Common myeloid progenitor, CD34-positive (primary cell): ENCODE measurements at regions not wholly inside any gene's neighbourhood (a gene's known extent, or its start where the extent isn't known, plus 50 kb on each side); places are given as distances from the start of the nearest gene placed in this dataset.

Source experiments
- CTCF ChIA-PET: fragments of 350-600 bp; sonication (Branson Sonifier 250); formaldehyde crosslinking; loops from one replicate; lab custom pipeline; 2021; ENCODE audit warnings: antibody characterized with exemption; lab: Charles Lee
- POLR2A ChIA-PET: fragments of 350-600 bp; sonication (Branson Sonifier 250); formaldehyde crosslinking; loops from one replicate; lab custom pipeline; 2021; ENCODE audit warnings: antibody characterized with exemption; lab: Charles Lee
- DNase-seq, 3 donors: peaks; one replicate each; pipeline versions ENCODE4 v3.0.0 to v3.0.0-alpha.2; 2013
- H3K27ac ChIP-seq, 2 experiments: 1 replicate in 1 of 2; 2 replicates in 1 of 2; pipeline ENCODE4 v1.7.0; 2013; ENCODE audit warnings: inconsistent platforms in 2 of 2, low read length in 2 of 2, mild to moderate bottlenecking in 2 of 2, low read depth in 1 of 2, moderate library complexity in 1 of 2; ENCODE audit not compliant: severe bottlenecking in 2 of 2, insufficient read depth in 1 of 2, poor library complexity in 1 of 2
- H3K27me3 ChIP-seq, 5 experiments: replicated peaks in 2 of 5; 1 replicate in 3 of 5; 2 replicates in 2 of 5; pipeline versions ENCODE4 v1.6.1 to v1.7.0; 2013; ENCODE audit warnings: low read length in 4 of 5, mild to moderate bottlenecking in 2 of 5, moderate library complexity in 2 of 5, inconsistent platforms in 1 of 5; ENCODE audit not compliant: insufficient read depth in 5 of 5, control insufficient read depth in 4 of 5
- H3K36me3 ChIP-seq, 4 experiments: 1 replicate in 2 of 4; 2 replicates in 2 of 4; pipeline versions ENCODE4 v1.6.1 to v1.7.0; 2013; ENCODE audit warnings: low read length in 3 of 4, control low read depth in 1 of 4, mild to moderate bottlenecking in 1 of 4; ENCODE audit not compliant: control insufficient read depth in 4 of 4, insufficient read depth in 4 of 4
- H3K4me1 ChIP-seq, 4 experiments: 1 replicate in 3 of 4; 2 replicates in 1 of 4; pipeline versions ENCODE4 v1.6.1 to v1.7.1; 2013; ENCODE audit warnings: low read length in 3 of 4, mild to moderate bottlenecking in 3 of 4, control low read depth in 1 of 4, inconsistent platforms in 1 of 4, moderate library complexity in 1 of 4; ENCODE audit not compliant: control insufficient read depth in 4 of 4, insufficient read depth in 4 of 4; ENCODE audit errors: control extremely low read depth in 1 of 4
- H3K4me3 ChIP-seq, 7 experiments: 1 replicate in 4 of 7; 2 replicates in 3 of 7; pipeline versions ENCODE4 v1.5.1 to v1.7.0; 2013; ENCODE audit warnings: mild to moderate bottlenecking in 7 of 7, low read length in 6 of 7, moderate library complexity in 6 of 7, inconsistent platforms in 2 of 7, low read depth in 2 of 7, control low read depth in 1 of 7; ENCODE audit not compliant: insufficient read depth in 4 of 7, control insufficient read depth in 1 of 7; ENCODE audit errors: extremely low read depth in 1 of 7
- H3K9me3 ChIP-seq, 5 experiments: 1 replicate in 4 of 5; 2 replicates in 1 of 5; pipeline versions ENCODE4 v1.6.1 to v1.7.1; 2013; ENCODE audit warnings: low read length in 4 of 5, mild to moderate bottlenecking in 2 of 5, inconsistent platforms in 1 of 5, low read depth in 1 of 5, moderate library complexity in 1 of 5; ENCODE audit not compliant: control insufficient read depth in 4 of 5, insufficient read depth in 2 of 5; ENCODE audit errors: control extremely low read depth in 1 of 5
- WGBS: methylation state at CpG from one replicate; pipeline ENCODE4 v1.1.5; 2013; ENCODE audit not compliant: insufficient coverage; 5-methylcytosine and 5-hydroxymethylcytosine counted together

DNA sequence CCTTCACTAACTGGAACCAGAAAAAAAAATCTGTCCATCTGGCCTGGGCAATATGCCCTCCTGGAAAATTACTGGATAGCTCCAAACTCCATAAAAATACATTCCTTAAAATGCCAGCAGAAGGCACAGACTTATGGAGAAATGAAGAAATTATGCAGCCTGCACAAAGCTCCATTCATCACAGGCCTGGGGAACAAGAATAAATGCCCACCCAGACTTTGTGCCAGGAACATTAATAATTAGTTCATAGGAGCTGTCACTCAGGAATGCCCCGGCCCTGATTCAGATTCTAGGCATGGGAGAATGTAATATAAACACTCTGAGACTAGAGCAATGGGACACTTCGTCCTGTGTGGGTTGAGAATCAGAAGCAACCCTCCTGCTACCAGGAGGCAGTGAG, 199.3 kb downstream of the OTOR start:
- H3K27me3 ChIP-seq, result no peaks in the 10 kb centered on the region
- H3K36me3 ChIP-seq, result no peaks in the 10 kb centered on the region
- H3K9me3 ChIP-seq, result no peaks in the 10 kb centered on the region
- no peak overlapping the region for H3K4me3 ChIP-seq
- no peak for DNase-seq
- no peak overlapping the region for H3K27ac ChIP-seq
- WGBS, result 50% methylated on average over 1 of the region's 2 CpGs
- ChIA-PET POLR2A (no interaction called here), CTCF (no interaction called here)
- no peaks in the 10 kb centered on the region for H3K4me1 ChIP-seq

DNA sequence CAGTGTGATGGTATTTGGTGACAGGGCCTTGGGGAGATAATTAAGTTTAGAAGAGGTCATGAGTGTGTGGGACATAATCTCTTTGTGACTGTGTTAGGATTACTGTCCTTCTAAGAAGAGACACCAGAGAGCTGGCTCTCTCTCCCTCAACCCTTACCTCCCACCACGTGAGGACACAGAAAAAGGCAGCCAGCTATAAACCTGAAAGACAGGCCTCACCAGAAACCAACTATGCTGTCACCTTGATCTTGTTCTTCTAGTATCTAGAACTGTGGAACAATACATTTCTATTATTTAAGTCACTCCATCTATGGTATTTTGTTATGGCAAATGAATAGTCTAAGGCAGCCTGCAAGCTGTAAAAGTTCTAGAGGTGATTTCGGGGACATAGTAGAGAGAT, 203.7 kb downstream of the OTOR start:
- Histone ChIP-seq H3K4me1 (no peaks in the 10 kb centered on the region), H3K4me3 (no peak overlapping the region), H3K9me3 (no peaks in the 10 kb centered on the region), H3K27me3 (no peaks in the 10 kb centered on the region), H3K27ac (no peak overlapping the region), H3K36me3 (no peaks in the 10 kb centered on the region)
- WGBS, result 89% methylated on average over 2 of the region's 2 CpGs
- DNase-seq, result no peak
- POLR2A ChIA-PET, result no interaction called here
- CTCF ChIA-PET, result no interaction called here

DNA sequence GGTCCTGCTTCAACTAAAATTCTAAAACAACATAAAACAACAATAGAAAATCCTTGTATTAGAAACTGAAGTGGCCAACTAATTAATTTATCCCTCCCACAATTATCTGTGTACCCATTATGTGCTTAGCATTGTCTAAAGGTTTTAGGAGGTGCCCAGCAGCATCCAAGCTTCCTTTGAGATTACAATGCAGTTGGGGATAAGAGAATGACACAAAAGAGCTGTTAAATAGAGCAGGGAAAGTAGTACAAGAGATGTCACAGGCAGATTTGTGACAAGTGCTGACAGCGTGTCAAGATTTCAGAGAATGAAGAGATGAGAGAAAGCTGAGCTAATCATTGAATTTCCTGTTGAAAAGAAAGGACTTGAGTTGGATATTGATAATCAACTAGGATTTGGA, 204.8 kb downstream of the OTOR start:
- no peak overlapping the region for H3K4me3 ChIP-seq
- H3K4me1 ChIP-seq, result no peaks in the 10 kb centered on the region
- no peaks in the 10 kb centered on the region for H3K27me3 ChIP-seq
- 100% methylated on average over 1 of the region's 1 CpG for WGBS
- no peaks in the 10 kb centered on the region for H3K36me3 ChIP-seq
- H3K27ac ChIP-seq, result no peak overlapping the region
- DNase-seq, result no peak
- POLR2A ChIA-PET, result no interaction called here
- H3K9me3 ChIP-seq, result no peaks in the 10 kb centered on the region
- CTCF ChIA-PET, result no interaction called here

DNA sequence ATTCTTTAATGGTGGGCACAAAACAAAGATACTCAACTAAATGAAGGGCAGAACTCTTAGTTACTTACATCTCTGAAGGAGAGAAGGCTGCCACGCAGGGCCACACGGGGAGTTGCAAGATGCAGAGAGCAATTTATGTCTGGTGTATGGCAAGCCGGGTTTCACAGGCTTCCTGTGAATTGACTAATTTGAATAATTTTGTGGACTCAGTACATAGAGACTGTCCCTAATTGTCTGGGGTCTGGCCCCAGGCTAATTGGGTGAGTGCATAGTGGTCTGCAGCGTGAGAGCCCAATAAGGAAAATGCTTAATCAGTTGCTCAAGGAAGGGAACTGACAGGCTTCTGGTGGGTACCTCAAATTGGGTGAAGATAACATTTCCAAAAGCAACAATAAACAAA, 205.7 kb downstream of the OTOR start:
- Histone ChIP-seq H3K4me3 (no peak overlapping the region), H3K4me1 (no peaks in the 10 kb centered on the region), H3K27me3 (no peaks in the 10 kb centered on the region), H3K27ac (no peak overlapping the region), H3K36me3 (no peaks in the 10 kb centered on the region), H3K9me3 (no peaks in the 10 kb centered on the region)
- CTCF ChIA-PET, result no interaction called here
- no peak for DNase-seq
- POLR2A ChIA-PET, result no interaction called here
- 73% methylated on average over 3 of the region's 4 CpGs for WGBS

DNA sequence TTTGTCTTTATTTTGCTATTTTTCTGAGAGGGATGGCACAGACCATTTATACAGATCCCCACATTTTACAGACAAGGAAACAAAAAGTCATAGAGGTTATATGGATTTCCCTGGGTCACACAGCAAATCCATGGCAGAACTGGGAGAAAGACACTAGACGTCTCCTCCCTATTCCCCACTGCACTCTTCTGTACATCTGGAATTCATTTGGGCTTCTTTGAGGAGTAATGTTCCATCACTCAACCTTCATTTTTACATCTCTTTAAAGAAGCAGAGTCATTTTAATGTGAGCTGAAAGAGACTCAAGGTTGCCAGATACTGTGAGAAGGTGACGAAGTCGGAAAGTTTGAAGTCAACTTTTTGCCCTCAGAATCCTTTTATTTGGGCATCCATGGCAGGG, 207.3 kb downstream of the OTOR start:
- no peak overlapping the region for H3K27ac ChIP-seq
- ChIA-PET POLR2A (no interaction called here), CTCF (no interaction called here)
- no peaks in the 10 kb centered on the region for H3K27me3 ChIP-seq
- DNase-seq, result no peak
- WGBS, result 90% methylated on average over 3 of the region's 3 CpGs
- no peaks in the 10 kb centered on the region for H3K9me3 ChIP-seq
- H3K4me1 ChIP-seq, result no peaks in the 10 kb centered on the region
- no peaks in the 10 kb centered on the region for H3K36me3 ChIP-seq
- no peak overlapping the region for H3K4me3 ChIP-seq

DNA sequence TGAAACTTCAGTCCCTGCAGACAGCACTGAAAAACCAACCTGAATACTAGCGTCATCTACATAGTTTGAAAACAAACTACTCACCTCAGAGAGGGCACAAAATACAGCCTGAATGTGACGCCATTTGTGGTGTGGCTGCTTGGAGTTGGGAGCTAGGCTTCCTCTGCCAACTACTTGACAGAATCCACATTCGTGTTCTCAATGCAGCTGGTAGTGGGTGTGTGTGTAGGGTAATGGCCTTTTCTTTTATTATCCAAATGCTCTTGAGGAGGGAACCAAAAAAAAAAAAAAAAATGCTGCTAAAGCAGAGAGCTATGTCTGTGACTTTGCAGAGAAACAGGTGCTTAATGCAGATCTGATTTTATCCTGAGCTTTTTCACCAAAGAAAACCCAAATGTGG, 207.8 kb downstream of the OTOR start:
- no peak for DNase-seq
- Histone ChIP-seq H3K4me3 (no peak overlapping the region), H3K9me3 (peaks cover 0 to 2% (median 0%) of the 10 kb centered on the region in 5 experiments), H3K27ac (no peak overlapping the region), H3K4me1 (no peaks in the 10 kb centered on the region), H3K27me3 (no peaks in the 10 kb centered on the region), H3K36me3 (no peaks in the 10 kb centered on the region)
- POLR2A ChIA-PET, result no interaction called here
- CTCF ChIA-PET, result no interaction called here
- WGBS, result 93% methylated on average over 2 of the region's 3 CpGs

DNA sequence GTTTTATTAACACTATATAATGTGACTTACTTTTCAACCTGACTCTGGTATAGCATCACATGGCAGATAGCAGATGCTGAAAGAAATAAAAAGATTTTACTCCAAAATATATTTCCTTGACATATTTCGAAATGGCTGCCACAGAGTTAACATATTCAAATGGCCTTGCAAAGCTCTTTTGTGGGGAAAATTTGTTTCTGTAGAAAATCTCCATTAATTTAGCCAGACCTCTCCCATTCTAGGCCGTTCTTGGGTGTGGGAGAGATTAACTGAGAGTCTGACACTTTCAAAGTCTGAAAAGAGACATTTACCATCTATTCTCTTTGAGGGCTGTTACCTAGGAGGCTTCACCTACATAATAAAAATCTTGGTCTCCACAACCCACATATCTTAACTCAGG, 217.2 kb downstream of the OTOR start:
- peaks cover 0 to 3% (median 0%) of the 10 kb centered on the region in 5 experiments for H3K9me3 ChIP-seq
- H3K4me1 ChIP-seq, result no peaks in the 10 kb centered on the region
- DNase-seq, result no peak
- no CpG with 5 or more reads among the region's 2 CpGs for WGBS
- H3K4me3 ChIP-seq, result no peak overlapping the region
- H3K36me3 ChIP-seq, result no peaks in the 10 kb centered on the region
- ChIA-PET CTCF (no interaction called here), POLR2A (no interaction called here)
- H3K27ac ChIP-seq, result no peak overlapping the region
- no peaks in the 10 kb centered on the region for H3K27me3 ChIP-seq
